H9 (cell line): ENCODE measurements at regions not wholly inside any gene's neighbourhood (a gene's known extent, or its start where the extent isn't known, plus 50 kb on each side); places are given as distances from the start of the nearest gene placed in this dataset.

Source experiments
- DNase-seq: peaks from one replicate; pipeline ENCODE4 v3.0.0-alpha.2; 2017
- H2AFZ ChIP-seq: one replicate; pipeline ENCODE4 v1.6.1; 2013; ENCODE audit warnings: mild to moderate bottlenecking, low read length, control low read depth, moderate library complexity
- H2AK5ac ChIP-seq: 2 replicates; pipeline ENCODE4 v1.6.1; 2013; ENCODE audit warnings: low read length, control low read depth, mixed read lengths; ENCODE audit not compliant: insufficient read length
- H2BK120ac ChIP-seq: one replicate; pipeline ENCODE4 v1.6.1; 2013; ENCODE audit warnings: low read depth, mild to moderate bottlenecking, low read length, control low read depth, inconsistent platforms; ENCODE audit not compliant: poor library complexity, severe bottlenecking
- H2BK12ac ChIP-seq: 2 replicates; pipeline ENCODE4 v1.6.1; 2013; ENCODE audit warnings: low read length, control low read depth, mixed read lengths, low read depth; ENCODE audit not compliant: insufficient read length
- H2BK15ac ChIP-seq: 2 replicates; pipeline ENCODE4 v1.6.1; 2013; ENCODE audit warnings: low read depth, low read length, control low read depth
- H2BK20ac ChIP-seq: one replicate; pipeline ENCODE4 v1.6.1; 2013; ENCODE audit warnings: low read depth, mild to moderate bottlenecking, low read length, control low read depth, inconsistent platforms; ENCODE audit not compliant: poor library complexity, severe bottlenecking
- H2BK5ac ChIP-seq: 2 replicates; pipeline ENCODE4 v1.6.1; 2013; ENCODE audit warnings: low read length, control low read depth, mixed read lengths; ENCODE audit not compliant: insufficient read length
- H3K14ac ChIP-seq: 2 replicates; pipeline ENCODE4 v1.6.1; 2013; ENCODE audit warnings: low read length, control low read depth; ENCODE audit not compliant: insufficient read depth
- H3K18ac ChIP-seq: 2 replicates; pipeline ENCODE4 v1.6.1; 2013; ENCODE audit warnings: low read depth, mild to moderate bottlenecking, mixed read lengths, low read length, control low read depth; ENCODE audit not compliant: insufficient read length
- H3K23ac ChIP-seq: 2 replicates; pipeline ENCODE4 v1.6.1; 2013; ENCODE audit warnings: low read length, control low read depth, mixed read lengths, low read depth; ENCODE audit not compliant: insufficient read length
- H3K23me2 ChIP-seq: 2 replicates; pipeline ENCODE4 v1.6.1; 2013; ENCODE audit warnings: low read depth, mild to moderate bottlenecking, mixed read lengths, low read length, control low read depth; ENCODE audit not compliant: insufficient read length, poor library complexity, severe bottlenecking
- H3K27ac ChIP-seq: 2 replicates; pipeline ENCODE4 v1.5.1; 2013; ENCODE audit warnings: low read length, control low read depth, mixed read lengths, low read depth; ENCODE audit not compliant: insufficient read length
- H3K27me3 ChIP-seq: 2 replicates; pipeline ENCODE4 v1.6.1; 2013; ENCODE audit warnings: low read length, control low read depth, inconsistent platforms; ENCODE audit not compliant: insufficient read depth
- H3K4ac ChIP-seq: 2 replicates; pipeline ENCODE4 v1.6.1; 2013; ENCODE audit warnings: low read depth, mild to moderate bottlenecking, control low read depth, inconsistent platforms, low read length, moderate library complexity
- H3K4me1 ChIP-seq: 2 replicates; pipeline ENCODE4 v1.6.1; 2013; ENCODE audit warnings: low read length, control low read depth, inconsistent platforms; ENCODE audit not compliant: insufficient read depth
- H3K4me2 ChIP-seq: 2 replicates; pipeline ENCODE4 v1.6.1; 2013; ENCODE audit warnings: low read length, control low read depth, mixed read lengths; ENCODE audit not compliant: insufficient read length, insufficient read depth
- H3K56ac ChIP-seq: 2 replicates; pipeline ENCODE4 v1.6.1; 2013; ENCODE audit warnings: low read depth, mild to moderate bottlenecking, mixed read lengths, low read length, control low read depth; ENCODE audit not compliant: insufficient read length
- H3K79me1 ChIP-seq: 2 replicates; pipeline ENCODE4 v1.6.1; 2013; ENCODE audit warnings: low read depth, mild to moderate bottlenecking, moderate library complexity, low read length, control low read depth, inconsistent platforms; ENCODE audit not compliant: insufficient read depth, poor library complexity, severe bottlenecking
- H3K79me2 ChIP-seq: 2 replicates; pipeline ENCODE4 v1.6.1; 2013; ENCODE audit warnings: low read length, control low read depth, inconsistent platforms; ENCODE audit not compliant: insufficient read depth
- H3K9ac ChIP-seq: 2 replicates; pipeline ENCODE4 v1.6.1; 2013; ENCODE audit warnings: low read length, control low read depth, mixed read lengths; ENCODE audit not compliant: insufficient read length; ENCODE audit errors: extremely low read depth
- H3K9me3 ChIP-seq: one replicate; pipeline ENCODE4 v1.6.1; 2013; ENCODE audit warnings: low read depth, low read length, inconsistent platforms; ENCODE audit not compliant: control insufficient read depth
- H3T11ph ChIP-seq: one replicate; pipeline ENCODE4 v1.6.1; 2013; ENCODE audit warnings: mild to moderate bottlenecking, low read length, control low read depth, inconsistent platforms
- H4K20me1 ChIP-seq: one replicate; pipeline ENCODE4 v1.6.1; 2013; ENCODE audit not compliant: control insufficient read depth, insufficient read length, insufficient read depth
- H4K5ac ChIP-seq: 2 replicates; pipeline ENCODE4 v1.6.1; 2013; ENCODE audit warnings: low read depth, mild to moderate bottlenecking, mixed read lengths, low read length, control low read depth; ENCODE audit not compliant: insufficient read length
- H4K8ac ChIP-seq: replicated peaks from 2 replicates; pipeline ENCODE4 v1.6.1; 2013; ENCODE audit warnings: low read length, control low read depth, mixed read lengths, low read depth; ENCODE audit not compliant: insufficient read length
- H4K91ac ChIP-seq: 2 replicates; pipeline ENCODE4 v1.6.1; 2013; ENCODE audit warnings: low read depth, mild to moderate bottlenecking, moderate library complexity, mixed read lengths, low read length, control low read depth; ENCODE audit not compliant: insufficient read length
- H3K27ac Mint-ChIP-seq, 3 experiments: 2 replicates in 2 of 3; 3 replicates in 1 of 3; pipeline ENCODE4 v1.8.0; 2020 to 2021; ENCODE audit warnings: mixed read lengths in 3 of 3, mild to moderate bottlenecking in 1 of 3, moderate library complexity in 1 of 3
- H3K27me3 Mint-ChIP-seq: 2 replicates; pipeline ENCODE4 v1.8.0; 2021; ENCODE audit warnings: low read depth, mild to moderate bottlenecking, moderate library complexity, mixed read lengths
- H3K36me3 Mint-ChIP-seq, 3 experiments: 2 replicates in 2 of 3; 3 replicates in 1 of 3; pipeline ENCODE4 v1.8.0; 2020 to 2021; ENCODE audit warnings: low read depth in 3 of 3, mixed read lengths in 3 of 3; ENCODE audit not compliant: insufficient read depth in 1 of 3
- H3K4me1 Mint-ChIP-seq, 2 experiments: 2 replicates each; pipeline ENCODE4 v1.8.0; 2020; ENCODE audit warnings: mixed read lengths in 2 of 2
- H3K4me3 Mint-ChIP-seq, 2 experiments: 2 replicates in 1 of 2; 3 replicates in 1 of 2; pipeline ENCODE4 v1.8.0; 2020 to 2021; ENCODE audit warnings: mild to moderate bottlenecking in 2 of 2, mixed read lengths in 2 of 2, moderate library complexity in 1 of 2
- H3K9me3 Mint-ChIP-seq, 2 experiments: 2 replicates in 1 of 2; 3 replicates in 1 of 2; pipeline ENCODE4 v1.8.0; 2020; ENCODE audit warnings: mild to moderate bottlenecking in 2 of 2, mixed read lengths in 2 of 2, moderate library complexity in 1 of 2
- CTCF ChIP-seq: fragments of 200-600 bp; sonication (generic); conservative IDR thresholded peaks from 3 replicates; pipeline ENCODE4 v1.8.0; 2021; ENCODE audit warnings: antibody characterized with exemption, mild to moderate bottlenecking
- WGBS: extraction: QIAGEN DNeasy Blood & Tissue Kit; methylation state at CpG from one replicate; pipeline ENCODE4 v1.1.7; 2013; ENCODE audit warnings: missing lambda C conversion rate, low lambda C conversion rate, mixed read lengths; ENCODE audit not compliant: insufficient read length; ENCODE audit errors: extremely low coverage; 5-methylcytosine and 5-hydroxymethylcytosine counted together

GRCh38 chr9:130755377-130756007 is 61.9 kb downstream of the EXOSC2 start:
- H3K23me2 ChIP-seq: no peaks in the 10 kb centered on the region
- H3K18ac ChIP-seq: peak overlapping the region; percentile 8
- Mint-ChIP-seq H3K27ac (peak overlapping the region; percentile 40 to 53 (median 40); a peak in 3 of 7 replicates), H3K36me3 (no peaks in the 10 kb centered on the region; a peak in 1 of 7 replicates), H3K27me3 (no peaks in the 10 kb centered on the region), H3K4me1 (peaks cover 21 to 24% of the 10 kb centered on the region in 2 experiments), H3K4me3 (no peak overlapping the region), H3K9me3 (no peaks in the 10 kb centered on the region; a peak in 1 of 5 replicates)
- no peak overlapping the region for H3K27ac ChIP-seq
- no peaks in the 10 kb centered on the region; the same call in 1 of the 2 replicates for H3K4me1 ChIP-seq
- no peak overlapping the region for H2BK120ac ChIP-seq
- H3K27me3 ChIP-seq: no peaks in the 10 kb centered on the region
- H2BK15ac ChIP-seq: no peak overlapping the region
- H3K79me1 ChIP-seq: no peaks in the 10 kb centered on the region
- no peak overlapping the region for H4K5ac ChIP-seq
- H4K20me1 ChIP-seq: no peaks in the 10 kb centered on the region
- H2AK5ac ChIP-seq: no peak overlapping the region
- H3K9me3 ChIP-seq: no peaks in the 10 kb centered on the region
- no peak overlapping the region for H2BK20ac ChIP-seq
- no peak overlapping the region for H3K4ac ChIP-seq
- WGBS: no CpG with 5 or more reads among the region's 10 CpGs
- no peak overlapping the region for H3K4me2 ChIP-seq
- no peak for DNase-seq
- H3K56ac ChIP-seq: no peak overlapping the region
- no peak overlapping the region for H4K91ac ChIP-seq
- no peak for TF ChIP-seq CTCF
- no peak overlapping the region for H3T11ph ChIP-seq
- H3K79me2 ChIP-seq: no peaks in the 10 kb centered on the region
- H3K9ac ChIP-seq: no peak overlapping the region
- no peak overlapping the region for H2AFZ ChIP-seq
- H3K23ac ChIP-seq: no peak overlapping the region
- no peak overlapping the region for H3K14ac ChIP-seq
- no peak overlapping the region for H4K8ac ChIP-seq
- H2BK12ac ChIP-seq: no peak overlapping the region
- no peak overlapping the region for H2BK5ac ChIP-seq
